Liver (tissue), 8 donors: ENCODE measurements at regions not wholly inside any gene's neighbourhood (a gene's known extent, or its start where the extent isn't known, plus 50 kb on each side); places are given as distances from the start of the nearest gene placed in this dataset.

Experiments used
- DNase-seq: peaks from one replicate; pipeline ENCODE4 v3.0.0-alpha.2; 2017; ENCODE audit warnings: low spot score
- H3K27ac ChIP-seq, 2 donors: one replicate each; pipeline ENCODE4 v1.7.0; 2013; ENCODE audit warnings: inconsistent platforms in 2 of 2, low read length in 2 of 2, control low read depth in 1 of 2, low read depth in 1 of 2, mild to moderate bottlenecking in 1 of 2
- H3K27me3 ChIP-seq, 4 donors: one replicate each; pipeline versions ENCODE4 v1.6.1 to v1.7.0; 2013; ENCODE audit warnings: low read length in 3 of 4, inconsistent platforms in 1 of 4, mild to moderate bottlenecking in 1 of 4, moderate library complexity in 1 of 4; ENCODE audit not compliant: control insufficient read depth in 4 of 4, insufficient read depth in 4 of 4
- H3K36me3 ChIP-seq, 4 donors: one replicate each; pipeline versions ENCODE4 v1.6.1 to v1.7.0; 2013; ENCODE audit warnings: low read length in 3 of 4, mild to moderate bottlenecking in 3 of 4, low read depth in 1 of 4, moderate library complexity in 1 of 4; ENCODE audit not compliant: control insufficient read depth in 4 of 4, insufficient read depth in 3 of 4
- H3K4me1 ChIP-seq, 4 donors: one replicate each; pipeline versions ENCODE4 v1.6.1 to v1.7.0; 2013; ENCODE audit warnings: low read length in 3 of 4, mild to moderate bottlenecking in 3 of 4, moderate library complexity in 1 of 4; ENCODE audit not compliant: control insufficient read depth in 4 of 4, insufficient read depth in 4 of 4
- H3K4me3 ChIP-seq, 3 donors: one replicate each; pipeline versions ENCODE4 v1.6.1 to v1.7.0; 2013; ENCODE audit warnings: low read length in 3 of 3, control low read depth in 1 of 3, low read depth in 1 of 3, mild to moderate bottlenecking in 1 of 3
- H3K9ac ChIP-seq, 2 donors: one replicate each; pipeline ENCODE4 v1.7.0; 2013; ENCODE audit warnings: low read length in 2 of 2, mild to moderate bottlenecking in 2 of 2, moderate library complexity in 2 of 2, control low read depth in 1 of 2, low read depth in 1 of 2
- H3K9me3 ChIP-seq, 4 donors: one replicate each; pipeline versions ENCODE4 v1.6.1 to v1.7.0; 2013; ENCODE audit warnings: low read length in 3 of 4; ENCODE audit not compliant: control insufficient read depth in 4 of 4
- CTCF ChIP-seq: fragments of 150-350 bp; IDR thresholded peaks from 2 replicates; pipeline ENCODE4 v1.5.1; 2017; ENCODE audit warnings: improper control_type of control experiment, low read depth, low read length; ENCODE audit not compliant: missing input control
- EGR1 ChIP-seq, 2 donors: IDR thresholded peaks; 2 replicates each; pipeline ENCODE4 v1.6.1; 2016 to 2018; ENCODE audit warnings: antibody characterized with exemption in 2 of 2, low read depth in 2 of 2
- FOXA1 ChIP-seq: IDR thresholded peaks from 2 replicates; pipeline ENCODE4 v1.6.1; 2016; ENCODE audit warnings: antibody characterized with exemption
- FOXA2 ChIP-seq: IDR thresholded peaks from 2 replicates; pipeline ENCODE4 v1.6.1; 2016; ENCODE audit warnings: antibody characterized with exemption
- GABPA ChIP-seq, 2 donors: IDR thresholded peaks in 1 of 2; conservative IDR thresholded peaks in 1 of 2; 2 replicates each; pipeline ENCODE4 v1.6.1; 2016; ENCODE audit warnings: antibody characterized with exemption in 2 of 2, mild to moderate bottlenecking in 1 of 2, moderate library complexity in 1 of 2
- HNF4A ChIP-seq, 2 donors: conservative IDR thresholded peaks; 2 replicates each; pipeline ENCODE4 v1.6.1; 2016; ENCODE audit warnings: antibody characterized with exemption in 2 of 2, mild to moderate bottlenecking in 2 of 2
- HNF4G ChIP-seq: IDR thresholded peaks from 2 replicates; pipeline ENCODE4 v1.6.1; 2016; ENCODE audit warnings: antibody characterized with exemption
- JUND ChIP-seq, 2 donors: IDR thresholded peaks; 2 replicates each; pipeline ENCODE4 v1.6.1; 2016; ENCODE audit warnings: antibody characterized with exemption in 2 of 2
- MAX ChIP-seq: IDR thresholded peaks from 2 replicates; pipeline ENCODE4 v1.6.1; 2016; ENCODE audit warnings: antibody characterized with exemption
- NR2F2 ChIP-seq: IDR thresholded peaks from 2 replicates; pipeline ENCODE4 v1.6.1; 2016; ENCODE audit warnings: antibody characterized with exemption
- REST ChIP-seq: IDR thresholded peaks from 2 replicates; pipeline ENCODE4 v1.6.1; 2016; ENCODE audit warnings: antibody characterized with exemption, mild to moderate bottlenecking
- RXRA ChIP-seq, 2 donors: IDR thresholded peaks; 2 replicates each; pipeline ENCODE4 v1.6.1; 2017 to 2018; ENCODE audit warnings: antibody characterized with exemption in 2 of 2, mild to moderate bottlenecking in 1 of 2
- SP1 ChIP-seq: IDR thresholded peaks from 2 replicates; pipeline ENCODE4 v1.6.1; 2018; ENCODE audit warnings: antibody characterized with exemption, mild to moderate bottlenecking
- TAF1 ChIP-seq: conservative IDR thresholded peaks from 2 replicates; pipeline ENCODE4 v1.6.1; 2016; ENCODE audit warnings: antibody characterized with exemption, mild to moderate bottlenecking
- ZBTB33 ChIP-seq: IDR thresholded peaks from 2 replicates; pipeline ENCODE4 v1.6.1; 2016; ENCODE audit warnings: antibody characterized with exemption
- WGBS: extraction: QIAGEN DNeasy Blood & Tissue Kit; methylation state at CpG from one replicate; pipeline ENCODE4 v1.1.7; 2013; 5-methylcytosine and 5-hydroxymethylcytosine counted together
- donor health status: healthy.
- donor health status: healthy.
- donor health status: healthy.
- donor health status: healthy.
- donor health status: healthy.

- Histone ChIP-seq H3K27ac (no peak overlapping the region), H3K4me3 (no peak overlapping the region), H3K9me3 (no peaks in the 10 kb centered on the region), H3K27me3 (no peaks in the 10 kb centered on the region), H3K36me3 (no peaks in the 10 kb centered on the region), H3K9ac (no peak overlapping the region), H3K4me1 (no peaks in the 10 kb centered on the region)
- DNase-seq, result no peak
- WGBS, result 80% methylated on average over 6 of the region's 6 CpGs
- no peak for TF ChIP-seq MAX
- TF ChIP-seq FOXA2, result no peak
- no peak for TF ChIP-seq CTCF
- no peak for TF ChIP-seq HNF4A (conservative IDR thresholded peaks at IDR 0.05)
- no peak for TF ChIP-seq HNF4G
- no peak for TF ChIP-seq SP1
- TF ChIP-seq RXRA (IDR thresholded peaks at IDR 0.05), result no peak
- no peak for TF ChIP-seq EGR1 (IDR thresholded peaks at IDR 0.05; ENCODE audit: low read depth in 2 of 2)
- TF ChIP-seq TAF1, result no peak
- TF ChIP-seq GABPA (IDR thresholded peaks at IDR 0.05 in 1 of 2, conservative IDR thresholded peaks at IDR 0.05 in 1 of 2), result no peak
- TF ChIP-seq REST, result no peak
- TF ChIP-seq FOXA1, result no peak
- no peak for TF ChIP-seq ZBTB33
These were observed 1528.7 kb upstream of the CDH9 start for GRCh38 chr5:28567048-28567447.

GRCh38 chr5:28561522-28561921 is 1523.1 kb upstream of the CDH9 start:
- Histone ChIP-seq H3K27ac (no peak overlapping the region), H3K4me1 (no peaks in the 10 kb centered on the region), H3K36me3 (no peaks in the 10 kb centered on the region), H3K9ac (no peak overlapping the region), H3K9me3 (no peaks in the 10 kb centered on the region), H3K4me3 (no peak overlapping the region), H3K27me3 (no peaks in the 10 kb centered on the region)
- no peak for DNase-seq
- TF ChIP-seq SP1, result no peak
- TF ChIP-seq HNF4G, result no peak
- TF ChIP-seq NR2F2, result no peak
- no peak for TF ChIP-seq JUND (IDR thresholded peaks at IDR 0.05)
- no peak for TF ChIP-seq EGR1 (IDR thresholded peaks at IDR 0.05; ENCODE audit: low read depth in 2 of 2)
- TF ChIP-seq FOXA1, result no peak
- TF ChIP-seq TAF1, result no peak
- no peak for TF ChIP-seq REST
